GM19328 (cell line): ENCODE measurements at regions not wholly inside any gene's neighbourhood (a gene's known extent, or its start where the extent isn't known, plus 50 kb on each side); places are given as distances from the start of the nearest gene placed in this dataset.
A peak's percentile ranks its signal among the peaks of the same experiment; 100 is the strongest.

Experiments
- ATAC-seq: cut with Tn5 transposase; IDR thresholded peaks from one replicate; pipeline ENCODE4 v1.9.1; 2021; ENCODE audit warnings: mild to moderate bottlenecking, moderate library complexity; ENCODE audit not compliant: unreplicated experiment

DNA sequence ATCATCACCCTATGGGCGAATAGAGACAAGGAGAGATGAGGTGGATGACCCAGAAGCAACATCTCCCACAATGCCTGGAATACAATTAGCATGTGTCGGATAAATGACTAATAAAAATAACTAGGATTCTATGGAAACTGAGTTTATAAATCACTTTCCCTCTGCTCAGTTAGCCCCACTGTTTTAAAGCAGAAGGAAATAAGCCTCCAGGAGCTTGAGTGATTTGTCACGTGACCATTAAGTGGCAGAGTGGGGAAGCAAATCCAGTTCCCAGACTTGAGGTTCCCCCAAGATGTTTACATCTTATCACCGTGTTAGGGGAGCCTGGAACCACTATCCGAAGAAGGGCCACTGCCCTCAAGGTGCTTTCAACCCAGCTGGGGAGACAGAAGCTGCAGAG lies 136.5 kb upstream of the CCND2 start:
- ATAC-seq = no peak

DNA sequence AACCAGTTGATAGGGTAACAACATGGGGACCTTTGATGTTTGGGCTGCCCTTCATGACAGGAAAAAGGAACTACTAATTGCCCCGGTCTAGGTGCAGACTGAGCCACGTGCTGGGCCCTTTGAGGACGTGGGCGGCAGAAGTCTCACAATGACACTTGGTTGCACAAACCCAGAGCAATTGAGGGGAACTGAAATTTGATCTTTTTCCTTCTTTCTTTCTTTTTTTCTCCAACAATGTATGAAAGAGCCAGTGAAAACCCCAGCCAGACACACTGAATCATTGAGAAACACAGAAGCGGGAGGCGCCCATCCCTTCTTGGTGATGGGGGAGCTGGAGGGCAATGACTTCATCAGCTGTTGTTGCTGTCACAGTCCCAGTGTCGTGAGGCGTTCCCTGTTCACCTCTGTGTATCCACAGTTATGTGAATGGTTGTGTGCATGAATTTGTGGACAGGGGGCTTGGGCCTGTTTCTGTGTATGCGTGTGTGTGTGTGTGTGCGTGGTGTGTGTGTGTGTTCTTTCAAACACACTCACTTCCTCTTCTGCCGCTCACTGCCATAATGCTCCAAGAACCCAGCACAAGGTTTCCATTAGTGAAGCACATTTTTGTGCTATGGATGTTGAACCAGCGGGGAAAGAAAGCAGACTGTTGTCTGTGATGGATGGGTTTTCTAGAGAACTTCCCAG lies 137.5 kb upstream of the CCND2 start:
- peak; percentile 71 for ATAC-seq

DNA sequence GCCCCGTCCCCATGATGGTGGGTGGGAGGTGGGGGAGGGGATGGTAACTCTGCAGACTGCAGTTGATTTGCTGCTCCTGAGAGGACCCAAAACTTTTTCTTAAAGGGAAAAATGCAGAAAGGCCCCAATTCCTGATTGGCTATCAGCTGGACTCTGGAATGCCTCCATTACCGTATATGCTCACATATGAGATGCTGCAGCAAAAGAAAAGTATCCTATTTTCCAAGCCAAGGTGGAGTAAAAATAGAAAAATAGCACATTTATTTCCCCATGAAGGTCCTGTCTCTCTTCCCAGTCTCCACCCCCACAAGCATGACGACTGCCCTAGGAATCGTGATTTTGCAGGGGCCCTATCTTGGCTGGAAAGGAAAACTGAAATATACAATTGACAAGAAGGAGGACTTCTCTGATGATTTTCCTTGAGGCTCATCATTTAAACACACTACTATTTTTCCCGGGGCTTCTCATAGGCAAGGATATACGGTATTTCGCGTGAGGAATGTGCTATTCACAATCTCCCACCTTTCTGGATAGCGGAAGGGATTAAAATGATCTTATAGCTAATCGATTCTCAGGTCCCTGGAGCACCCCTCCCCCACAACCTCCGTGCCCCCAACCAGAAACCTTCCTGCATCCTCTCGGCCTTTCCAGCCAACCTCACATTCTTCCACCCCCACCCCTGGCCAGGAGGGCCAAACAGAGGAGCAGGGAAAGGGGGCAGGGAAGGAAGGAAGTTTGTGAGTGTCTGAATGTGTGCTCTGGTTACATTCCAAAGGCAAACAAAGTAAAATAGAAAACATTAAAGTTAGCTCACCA lies 138.9 kb upstream of the CCND2 start:
- ATAC-seq = no peak

DNA sequence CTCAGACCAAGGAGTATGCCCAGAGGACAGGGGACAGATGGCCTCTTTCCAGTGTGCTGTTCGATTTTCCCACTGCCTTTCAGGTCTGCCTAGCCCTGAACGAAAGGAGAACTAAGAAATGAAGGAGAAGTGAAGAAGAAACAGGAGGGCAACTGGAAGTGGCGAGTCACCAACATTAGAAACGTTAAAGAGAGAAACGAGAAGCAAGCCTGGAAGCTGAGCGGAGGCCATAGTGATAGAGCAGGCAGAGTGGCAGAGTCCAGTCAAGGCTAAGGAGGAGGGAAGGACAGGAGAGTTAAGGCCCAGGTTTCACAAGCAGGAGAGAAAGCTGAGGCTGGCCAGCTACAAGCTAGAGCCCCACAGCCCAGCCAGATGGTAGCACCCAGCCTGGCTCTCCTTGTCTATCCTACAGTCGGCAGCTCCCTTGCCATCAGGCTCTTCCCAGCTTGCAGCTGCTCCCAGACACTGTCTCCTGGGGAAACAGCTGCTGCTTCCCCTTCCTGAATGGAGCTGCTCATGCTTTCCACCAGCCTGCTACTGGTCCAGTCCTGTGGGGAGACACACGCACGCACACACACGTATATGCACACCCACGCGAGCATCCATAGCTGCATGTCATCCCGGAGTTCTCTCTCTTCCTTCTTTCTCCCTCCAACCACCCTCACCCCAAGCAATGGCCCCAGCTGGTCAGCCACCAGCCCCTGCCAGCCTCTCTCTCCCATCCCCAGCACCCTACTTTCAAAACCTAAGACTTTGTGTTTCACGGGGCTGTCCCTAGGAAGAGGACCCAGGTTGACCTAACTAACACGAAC lies 139.7 kb upstream of the CCND2 start:
- no peak for ATAC-seq

DNA sequence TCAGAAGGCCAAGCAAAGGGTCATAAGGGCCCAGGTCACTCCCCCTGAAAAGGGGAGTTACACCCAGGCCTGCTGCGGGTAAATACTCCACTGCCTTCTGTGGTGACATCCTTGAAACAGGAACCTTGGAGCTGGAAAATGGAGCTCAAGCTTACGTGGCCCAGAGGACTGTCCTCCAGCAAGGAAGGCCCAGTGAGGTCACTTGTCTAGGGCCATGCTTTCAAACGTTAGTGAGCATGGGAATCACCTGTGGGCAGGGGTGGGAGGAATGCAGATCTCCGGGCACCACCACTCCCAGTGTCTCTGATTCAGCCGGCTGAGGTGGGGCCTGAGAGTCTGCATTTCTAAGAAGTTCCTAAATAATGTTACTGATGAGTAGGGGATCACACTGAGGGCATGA lies 140.5 kb upstream of the CCND2 start:
- no peak for ATAC-seq

DNA sequence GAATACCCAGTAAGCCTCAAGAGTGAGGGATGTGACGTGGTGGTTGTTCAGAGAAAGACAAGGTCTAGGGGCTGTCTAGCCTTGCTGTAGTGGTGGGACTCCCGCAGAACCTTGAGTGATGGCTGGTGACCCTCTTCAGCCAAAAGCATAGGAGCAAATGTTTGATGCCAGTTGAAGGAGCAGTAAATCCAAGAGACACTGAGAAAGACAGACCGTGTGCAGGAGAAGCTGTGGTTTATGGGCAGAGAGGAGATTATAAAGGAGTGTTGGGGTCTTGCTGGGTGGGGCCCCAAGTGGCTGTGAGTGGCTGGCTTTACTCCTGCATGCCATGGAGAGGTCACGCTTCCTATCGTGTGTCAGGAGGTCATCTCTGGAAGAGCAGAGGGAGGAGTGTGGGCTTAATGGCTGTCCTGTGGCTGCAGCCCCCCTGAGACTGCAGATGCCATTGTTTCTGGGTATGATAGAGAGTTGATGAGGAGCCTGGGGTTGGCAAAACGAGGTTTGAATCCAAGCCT lies 152.0 kb upstream of the CCND2 start:
- ATAC-seq = no peak

DNA sequence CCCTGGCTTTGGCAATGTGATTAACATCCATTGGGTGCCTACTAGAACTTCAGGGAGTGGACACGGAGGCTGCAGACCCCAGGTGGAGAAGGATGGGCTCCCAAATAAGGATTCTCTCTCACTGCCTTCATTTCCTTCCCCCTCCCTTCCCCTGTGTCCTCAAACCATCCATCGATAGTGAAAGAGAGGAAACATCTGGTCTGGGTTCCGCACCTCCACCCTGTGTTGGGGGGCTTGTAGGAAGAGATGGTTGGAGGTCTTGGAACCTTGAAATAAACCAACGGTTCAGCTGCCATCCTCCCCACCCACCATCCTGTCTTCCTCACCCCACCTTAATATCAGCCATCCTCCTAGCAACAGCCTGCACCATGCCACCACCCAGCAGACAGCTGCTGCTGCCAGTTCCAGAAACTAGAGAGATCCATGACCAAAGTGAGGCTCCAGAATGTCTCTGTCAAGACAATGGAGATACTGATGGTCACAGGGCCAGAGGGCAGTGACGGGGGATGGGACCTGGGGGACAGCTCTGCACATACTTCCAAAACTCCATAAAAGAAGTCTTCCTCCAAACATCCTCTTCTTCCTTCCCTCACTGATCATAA lies 153.1 kb upstream of the CCND2 start:
- no peak for ATAC-seq

DNA sequence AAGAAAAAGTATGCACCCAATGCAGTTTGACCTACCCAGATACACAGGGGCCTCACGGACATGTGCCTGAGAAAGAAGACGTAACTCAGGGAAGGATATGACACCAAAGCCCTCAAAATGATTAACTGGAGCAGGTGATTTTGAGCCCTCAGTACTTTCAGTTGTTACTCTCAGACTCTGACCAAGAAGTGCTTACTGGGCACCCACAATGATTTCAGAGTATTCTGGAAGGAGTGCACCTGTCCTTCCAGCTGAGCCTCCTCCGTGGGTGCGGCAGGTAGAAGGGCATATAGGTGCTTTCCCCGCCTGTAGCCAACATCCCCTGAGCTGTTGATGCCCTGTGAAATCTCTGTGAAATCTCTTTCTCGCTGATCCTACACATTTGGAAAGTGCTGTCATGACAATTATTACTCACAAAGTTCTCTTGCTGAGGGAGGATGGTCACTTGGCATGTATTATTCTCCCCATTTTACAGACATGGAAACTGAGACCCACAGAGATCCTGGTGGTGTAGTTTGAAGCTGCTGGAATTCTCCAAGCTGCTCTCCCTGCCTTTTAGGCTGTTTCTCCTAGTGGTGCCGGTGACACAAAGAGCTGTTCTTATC lies 154.3 kb upstream of the CCND2 start:
- no peak for ATAC-seq

DNA sequence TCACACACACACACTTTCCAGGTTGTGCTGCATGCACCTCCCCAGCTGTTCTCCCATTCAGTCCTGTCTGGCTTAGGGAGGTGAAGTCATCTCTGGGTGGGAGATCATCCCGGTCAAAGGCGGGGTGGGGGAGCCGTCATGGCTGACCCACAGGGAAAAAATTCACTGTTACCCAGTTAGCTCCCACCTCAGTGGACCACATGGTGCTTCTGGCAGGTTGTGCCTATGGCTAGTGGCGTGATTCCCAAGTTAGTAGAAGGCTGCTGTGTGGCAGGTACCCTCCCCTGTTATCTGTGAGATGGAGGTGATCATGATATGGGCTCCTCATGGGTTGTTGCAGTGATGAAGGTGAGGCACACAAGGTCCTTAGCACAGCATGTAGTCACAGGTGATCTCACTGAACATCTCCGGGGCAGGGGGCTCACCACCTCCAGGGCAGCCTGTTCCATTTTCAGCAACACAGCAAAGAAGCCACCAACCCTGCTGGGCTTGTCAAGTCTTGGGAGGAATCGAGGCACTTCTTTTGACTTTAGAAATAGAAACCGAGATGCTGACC lies 154.9 kb upstream of the CCND2 start:
- ATAC-seq = no peak

DNA sequence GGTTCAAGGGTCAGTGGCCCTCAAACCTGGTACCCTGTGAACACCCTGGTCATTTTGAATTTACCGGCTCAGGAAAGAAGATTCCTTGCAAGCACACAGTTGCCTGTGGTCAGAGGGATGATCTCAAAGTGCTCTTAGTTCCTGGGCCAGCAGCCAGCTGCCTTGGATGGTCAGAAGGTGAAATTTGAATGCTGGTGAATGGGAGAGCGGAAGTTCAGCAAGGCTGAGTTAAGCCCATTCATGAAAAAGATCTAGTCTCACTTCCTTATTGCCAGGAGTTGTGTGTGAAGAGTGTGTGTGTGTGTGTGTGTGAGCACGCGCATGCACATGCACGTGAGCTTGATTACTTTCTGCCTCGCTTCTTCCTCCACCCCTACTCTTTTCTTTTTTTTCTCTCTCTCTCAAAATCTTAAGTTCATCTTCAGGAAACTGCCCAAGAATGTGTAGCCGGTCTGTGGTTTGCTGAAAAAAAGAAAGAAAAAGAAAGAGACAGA lies 155.5 kb upstream of the CCND2 start:
- ATAC-seq = peak; percentile 43

DNA sequence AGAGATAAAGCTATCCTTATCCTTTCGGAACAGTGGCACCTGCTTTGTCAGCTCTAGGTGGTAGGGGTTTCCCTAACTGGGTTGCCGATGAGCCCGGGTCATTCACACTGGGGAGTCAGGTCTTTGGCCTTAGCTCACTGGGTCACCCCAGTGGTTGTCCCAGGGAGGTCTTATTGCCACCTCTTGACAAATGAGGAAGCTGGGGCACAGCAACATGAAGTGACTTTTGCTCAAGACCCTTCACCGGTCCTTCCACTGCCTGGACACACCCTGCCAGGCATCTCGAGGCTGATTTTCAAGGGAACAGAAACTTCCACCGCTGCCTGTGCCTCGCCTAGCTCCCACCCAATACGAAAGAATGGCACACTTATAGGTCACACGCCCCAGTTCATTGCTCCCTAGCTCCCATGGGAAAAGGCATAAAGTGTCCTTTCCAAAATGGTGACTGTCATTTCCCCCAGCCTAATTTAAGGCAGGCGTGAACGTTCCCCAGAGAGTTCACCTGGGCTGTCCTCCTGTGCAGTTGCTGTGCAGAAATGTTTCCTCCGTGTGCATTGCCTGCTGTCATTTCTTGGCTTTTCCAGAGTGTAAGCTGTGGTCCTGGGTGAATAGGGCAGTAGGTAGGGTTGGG lies 156.1 kb upstream of the CCND2 start:
- no peak for ATAC-seq

DNA sequence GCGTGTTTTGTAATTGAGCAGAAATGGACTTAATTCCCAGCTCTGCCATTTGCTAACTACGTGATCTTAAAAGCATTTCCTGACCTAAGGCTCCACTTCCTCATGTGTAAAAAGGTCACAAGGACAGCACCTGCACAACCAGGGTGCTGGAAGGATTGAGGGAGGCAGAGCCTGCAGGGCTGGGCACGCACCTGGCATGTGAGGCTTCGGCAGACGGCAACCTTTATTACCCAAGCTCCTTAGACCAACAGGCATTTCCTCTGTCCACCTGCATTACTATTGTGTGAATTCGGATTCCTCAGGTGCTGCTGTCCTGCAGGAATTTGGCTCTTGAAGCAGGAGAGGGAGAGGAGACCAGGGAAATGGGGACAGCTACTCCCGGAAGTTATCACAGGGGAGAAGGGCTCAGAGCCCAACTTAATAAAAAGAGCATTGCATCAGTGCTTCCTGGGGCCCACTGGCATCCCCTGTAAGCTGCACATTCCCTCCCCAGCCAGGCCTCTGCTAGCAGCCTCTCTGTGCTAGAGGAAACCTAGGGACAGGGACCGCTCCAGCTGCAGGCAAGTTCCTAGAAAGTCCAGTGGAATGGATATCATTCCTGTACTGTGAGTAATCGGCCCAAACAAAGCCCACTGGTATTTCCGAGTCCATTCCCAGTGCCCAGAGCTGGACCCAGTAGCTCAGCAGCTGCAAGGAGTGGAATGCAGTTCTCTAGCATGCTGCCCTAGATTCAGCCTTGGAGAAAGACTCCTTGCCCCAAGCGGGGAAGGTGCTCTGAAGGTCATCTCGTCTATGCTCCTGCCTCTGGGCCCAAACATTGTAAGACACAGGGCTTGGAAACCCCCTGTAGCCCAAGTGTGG lies 157.1 kb upstream of the CCND2 start:
- no peak for ATAC-seq

DNA sequence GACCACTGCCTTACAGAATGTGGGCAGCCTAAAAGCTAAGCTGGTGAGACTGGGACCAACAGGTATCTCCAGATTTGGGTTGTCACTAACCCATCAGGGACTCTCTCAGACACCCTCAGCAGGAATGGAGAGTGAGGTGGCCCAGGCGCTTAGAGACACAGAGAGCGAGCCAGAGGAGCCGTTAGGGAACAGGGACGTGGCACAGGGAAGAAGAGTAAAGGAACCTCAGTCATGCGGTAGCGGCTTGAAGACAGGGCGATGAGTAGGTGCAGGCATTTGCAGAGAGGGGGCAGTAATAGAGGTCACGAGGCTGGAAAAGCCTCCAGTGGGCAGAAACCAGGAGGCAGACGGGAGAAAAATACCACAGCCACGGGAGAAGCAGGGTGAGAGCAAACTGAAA lies 158.0 kb upstream of the CCND2 start:
- ATAC-seq = no peak

DNA sequence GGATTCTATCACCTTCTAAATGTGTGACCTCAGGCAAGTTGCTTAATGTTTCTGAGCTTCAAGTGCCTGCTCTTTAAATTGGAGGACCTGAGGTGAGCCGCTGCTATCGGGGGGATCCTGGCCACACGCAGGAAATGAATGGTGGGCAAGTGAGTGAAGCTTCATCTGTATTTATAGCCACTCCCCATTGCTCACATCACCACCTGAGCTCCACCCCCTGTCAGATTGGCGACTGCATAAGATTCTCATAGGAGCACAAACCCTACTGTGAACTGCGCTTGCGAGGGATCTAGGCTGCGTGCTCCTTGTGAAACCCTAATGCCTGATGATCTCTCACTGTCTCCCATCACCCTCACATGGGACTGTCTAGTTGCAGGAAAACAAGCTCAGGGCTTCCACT lies 158.6 kb upstream of the CCND2 start:
- no peak for ATAC-seq

DNA sequence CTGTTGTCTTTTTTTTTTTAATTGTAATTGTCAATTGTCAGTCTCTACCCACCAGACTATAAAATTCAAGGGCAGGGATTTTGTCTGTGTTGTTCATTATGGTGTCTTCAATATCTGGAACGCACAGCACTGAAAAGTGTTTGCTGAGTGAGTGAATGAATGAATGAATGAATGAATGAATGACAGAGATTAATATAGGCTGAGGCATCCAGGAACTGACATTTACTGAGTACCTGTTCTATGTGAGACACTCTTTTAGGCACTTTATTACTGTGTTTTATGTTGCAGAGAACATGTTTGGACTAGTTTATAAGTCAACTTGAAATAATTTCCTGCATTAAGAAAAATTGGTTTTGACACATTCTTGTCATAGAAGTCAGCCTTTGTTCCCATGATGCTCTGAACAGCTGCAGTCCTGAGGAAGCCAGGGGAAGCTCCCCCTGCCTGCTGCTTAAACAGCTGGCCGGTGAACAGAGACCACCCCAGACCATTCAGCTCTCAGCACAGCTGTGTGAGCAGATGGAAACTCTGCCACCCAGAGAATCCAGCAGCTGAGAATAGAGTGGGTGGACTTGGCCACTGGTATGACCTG lies 160.7 kb upstream of the CCND2 start:
- ATAC-seq = no peak

DNA sequence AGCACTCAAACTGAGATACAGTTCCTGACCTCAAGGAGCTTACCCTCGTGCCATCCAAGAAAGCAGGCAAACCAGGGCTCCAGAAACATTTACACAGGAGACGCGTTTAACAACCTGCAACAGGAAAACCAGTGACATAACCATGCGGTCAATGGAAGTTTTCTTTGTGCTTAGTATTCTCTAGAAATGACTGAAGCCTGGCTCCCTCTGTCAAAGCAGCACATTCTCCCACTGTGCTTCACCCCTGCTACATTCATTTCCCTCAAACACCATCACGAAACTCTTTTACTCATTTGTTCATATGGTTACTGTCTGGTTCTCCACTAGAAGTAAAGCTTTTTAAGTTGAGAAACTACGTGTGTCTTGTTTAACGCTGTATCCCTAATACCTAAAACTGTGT lies 161.3 kb upstream of the CCND2 start:
- ATAC-seq = no peak

DNA sequence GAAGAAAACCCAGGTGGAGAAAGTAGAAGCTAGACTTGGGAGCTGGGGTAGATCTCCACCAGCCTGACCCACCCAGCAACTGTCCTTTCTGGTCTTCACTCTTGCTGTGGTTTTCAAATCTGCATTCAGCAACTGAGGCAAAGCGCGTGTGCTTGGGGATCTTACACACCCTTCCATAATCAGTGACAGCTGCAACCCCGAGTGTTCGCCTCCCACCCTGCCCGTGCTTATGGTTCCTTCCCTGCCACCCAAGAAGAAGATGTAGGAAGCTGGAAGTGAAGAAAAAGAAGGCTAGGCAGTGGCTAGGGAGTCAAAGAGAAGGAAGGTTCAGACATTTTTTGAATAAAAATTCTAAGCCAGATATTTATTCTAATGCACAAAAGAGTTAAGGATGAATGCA lies 162.6 kb upstream of the CCND2 start:
- no peak for ATAC-seq

DNA sequence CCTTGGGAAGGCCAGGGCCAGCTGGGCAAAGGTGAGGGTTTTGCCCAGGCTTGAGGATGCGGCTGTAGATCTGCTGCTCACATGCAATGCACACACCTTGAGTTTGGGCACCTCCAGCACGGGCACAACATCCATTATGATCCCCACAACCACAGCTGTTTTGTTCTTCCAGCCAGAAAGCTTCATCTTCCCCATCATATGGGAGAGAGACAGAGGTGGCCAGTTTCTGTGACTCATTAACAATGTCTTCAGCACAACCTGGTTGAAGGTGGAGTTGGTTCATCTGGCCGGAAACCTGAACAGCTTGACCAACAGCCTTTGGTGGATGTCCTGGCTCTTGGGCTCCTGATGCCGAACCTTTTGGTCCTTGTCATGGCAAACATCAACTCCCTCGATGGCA lies 163.7 kb upstream of the CCND2 start:
- ATAC-seq = no peak
